HG03060 (cell line): ENCODE measurements at regions not wholly inside any gene's neighbourhood (a gene's known extent, or its start where the extent isn't known, plus 50 kb on each side); places are given as distances from the start of the nearest gene placed in this dataset.
"Not testable (repeated sequence)": the region's sequence is repeated elsewhere in the genome, so short reads cannot be mapped to it uniquely, and the experiment has no call there.

Experiments
- ATAC-seq: cut with Tn5 transposase; IDR thresholded peaks from one replicate; pipeline ENCODE4 v1.9.1; 2021; ENCODE audit warnings: low read depth, moderate number of reproducible peaks; ENCODE audit not compliant: unreplicated experiment

GRCh38 chr13:50537029-50537428 is 306.5 kb downstream of the DLEU7 start:
- no peak for ATAC-seq

GRCh38 chr13:50539791-50540530 is 303.5 kb downstream of the DLEU7 start:
- no peak for ATAC-seq

- no peak for ATAC-seq
Measured at GRCh38 chr13:50543141-50543540, 300.4 kb downstream of the DLEU7 start.

GRCh38 chr13:50543782-50544181 is 299.7 kb downstream of the DLEU7 start:
- ATAC-seq: no peak

GRCh38 chr13:50544211-50544610 is 299.3 kb downstream of the DLEU7 start:
- no peak for ATAC-seq

- ATAC-seq: not testable (repeated sequence)
Measured at GRCh38 chr13:50547175-50547574, 296.3 kb downstream of the DLEU7 start.

- no peak for ATAC-seq
Measured at GRCh38 chr13:50548586-50548985, 294.9 kb downstream of the DLEU7 start.

GRCh38 chr13:50549221-50549942 is 294.1 kb downstream of the DLEU7 start:
- ATAC-seq: no peak

- no peak for ATAC-seq
Measured at GRCh38 chr13:50550151-50550550, 293.3 kb downstream of the DLEU7 start.

GRCh38 chr13:50552424-50552966 is 291.0 kb downstream of the DLEU7 start:
- ATAC-seq: no peak

- ATAC-seq: no peak
Measured at GRCh38 chr13:50561739-50562138, 281.8 kb downstream of the DLEU7 start.

GRCh38 chr13:50566646-50567045 is 276.8 kb downstream of the DLEU7 start:
- ATAC-seq: no peak

GRCh38 chr13:50572129-50572528 is 271.4 kb downstream of the DLEU7 start:
- ATAC-seq: no peak

GRCh38 chr13:50573066-50573465 is 270.4 kb downstream of the DLEU7 start:
- no peak for ATAC-seq

GRCh38 chr13:50574731-50575130 is 268.8 kb downstream of the DLEU7 start:
- ATAC-seq: no peak

GRCh38 chr13:50575138-50575537 is 268.4 kb downstream of the DLEU7 start:
- no peak for ATAC-seq

- no peak for ATAC-seq
Measured at GRCh38 chr13:50576156-50576555, 267.3 kb downstream of the DLEU7 start.

- no peak for ATAC-seq
Measured at GRCh38 chr13:50577806-50578205, 265.7 kb downstream of the DLEU7 start.

- no peak for ATAC-seq
Measured at GRCh38 chr13:50580684-50581305, 262.7 kb downstream of the DLEU7 start.

- ATAC-seq: no peak
Measured at GRCh38 chr13:50581586-50582196, 261.8 kb downstream of the DLEU7 start.
